ENCODE measurements at regions not wholly inside any gene's neighbourhood (a gene's known extent, or its start where the extent isn't known, plus 50 kb on each side); places are given as distances from the start of the nearest gene placed in this dataset.

GRCh38 chr21:24583473-24583872, 1023.8 kb downstream of the MRPL39 start:
- ATAC-seq (ENCODE audit: low read depth) (no peak), DNase-seq (no peak)
- H2AK9ac ChIP-seq (replicated peaks; ENCODE audit: low read depth, low read length, poor library complexity): no peak overlapping the region
- no peak overlapping the region for H3K27ac ChIP-seq (ENCODE audit: insufficient read depth, low read length)
- no peak overlapping the region for H2BK5ac ChIP-seq (ENCODE audit: low read depth, low read length, poor library complexity, severe bottlenecking)
- no peaks in the 10 kb centered on the region for H4K20me1 ChIP-seq (ENCODE audit: insufficient read depth, low read length)
- no peaks in the 10 kb centered on the region for H3K9me1 ChIP-seq (ENCODE audit: insufficient read depth, low read length)
- no peak overlapping the region for H3K14ac ChIP-seq (replicated peaks; ENCODE audit: low read depth, low read length)
- no TSS peak for BruUV-seq (replicated peaks)
- H4K5ac ChIP-seq (ENCODE audit: low read depth, low read length): no peak overlapping the region
- no peaks in the 10 kb centered on the region for H3K4me1 ChIP-seq (ENCODE audit: control insufficient read depth, insufficient read depth, low read length)
- H2BK20ac ChIP-seq (ENCODE audit: low read depth, low read length): no peak overlapping the region
- H3K56ac ChIP-seq (ENCODE audit: extremely low read depth, insufficient read depth, low read length): no peak overlapping the region
- H4K8ac ChIP-seq (ENCODE audit: low read depth in 2 of 2, low read length in 2 of 2): no peak overlapping the region
- H4K91ac ChIP-seq (ENCODE audit: insufficient read depth, low read depth, low read length): no peak overlapping the region
- H3K79me1 ChIP-seq (ENCODE audit: low read depth in 1 of 2, low read length in 2 of 2): no peaks in the 10 kb centered on the region
- H2AK5ac ChIP-seq (ENCODE audit: low read depth, low read length): no peak overlapping the region
- intact Hi-C loops (cut with micrococcal nuclease): no loop called here
- ChIA-PET CTCF (no interaction called here), POLR2A (ENCODE audit: unreplicated experiment) (no interaction called here)
- H3K23ac ChIP-seq (ENCODE audit: low read depth, low read length): no peak overlapping the region
- no peak overlapping the region for H3K4me3 ChIP-seq (ENCODE audit: insufficient read depth, low read depth, low read length)
- H3K4ac ChIP-seq (ENCODE audit: low read depth, low read length): no peak overlapping the region
- in situ Hi-C loops (cut with MboI; ENCODE audit: low sequenced_read_pairs): no loop called here
- H2BK15ac ChIP-seq (ENCODE audit: low read depth, low read length): no peak overlapping the region
- no peak for TF ChIP-seq FOS (IDR thresholded peaks at IDR 0.05; ENCODE audit: low read depth, low read length)
- no peak for TF ChIP-seq NFE2L2 (IDR thresholded peaks at IDR 0.05; ENCODE audit: low read depth, low read length)
- TF ChIP-seq, protein P1, sequence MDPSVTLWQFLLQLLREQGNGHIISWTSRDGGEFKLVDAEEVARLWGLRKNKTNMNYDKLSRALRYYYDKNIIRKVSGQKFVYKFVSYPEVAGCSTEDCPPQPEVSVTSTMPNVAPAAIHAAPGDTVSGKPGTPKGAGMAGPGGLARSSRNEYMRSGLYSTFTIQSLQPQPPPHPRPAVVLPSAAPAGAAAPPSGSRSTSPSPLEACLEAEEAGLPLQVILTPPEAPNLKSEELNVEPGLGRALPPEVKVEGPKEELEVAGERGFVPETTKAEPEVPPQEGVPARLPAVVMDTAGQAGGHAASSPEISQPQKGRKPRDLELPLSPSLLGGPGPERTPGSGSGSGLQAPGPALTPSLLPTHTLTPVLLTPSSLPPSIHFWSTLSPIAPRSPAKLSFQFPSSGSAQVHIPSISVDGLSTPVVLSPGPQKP (IDR thresholded peaks at IDR 0.05; ENCODE audit: borderline replicate concordance, low read depth, low read length): no peak
- no peak for TF ChIP-seq POLR2A (IDR thresholded peaks at IDR 0.05; ENCODE audit: low read depth, low read length)
- no peak for TF ChIP-seq RFX5 (IDR thresholded peaks at IDR 0.05; ENCODE audit: low read depth, low read length)
- no peak for TF ChIP-seq RAD21 (IDR thresholded peaks at IDR 0.05; ENCODE audit: low read length)
- H3K4me2 ChIP-seq (ENCODE audit: low read depth, low read length): no peak overlapping the region
- H3K9ac ChIP-seq (ENCODE audit: low read depth, low read length): no peak overlapping the region
- 0 out of 2 replicates have a peak, but pooled peaks cover 5% of the 10 kb centered on the region for H3K9me3 ChIP-seq (ENCODE audit: control insufficient read depth, insufficient read depth, low read length)
- H2BK120ac ChIP-seq (ENCODE audit: low read depth, low read length): no peak overlapping the region
- dilution Hi-C loops (cut with HindIII; ENCODE audit: low sequenced_read_pairs, unreplicated experiment): no loop called here
- H2AFZ ChIP-seq (replicated peaks; ENCODE audit: low read length, poor library complexity): no peak overlapping the region
- H3K27me3 ChIP-seq (ENCODE audit: control insufficient read depth, insufficient read depth, low read length): no peaks in the 10 kb centered on the region
- H3K36me3 ChIP-seq (ENCODE audit: control insufficient read depth, insufficient read depth, low read length): no peaks in the 10 kb centered on the region
- no peak overlapping the region for H3K18ac ChIP-seq (ENCODE audit: low read depth, low read length)

Measured in IMR-90 (cell line).